ENCODE measurements at regions not wholly inside any gene's neighbourhood (a gene's known extent, or its start where the extent isn't known, plus 50 kb on each side); places are given as distances from the start of the nearest gene placed in this dataset.

GRCh38 chr15:94052711-94053110, 178.7 kb upstream of the MCTP2 start:
- Histone ChIP-seq H3K36me3 (ENCODE audit: control insufficient read depth, insufficient read depth, low read length) (no peaks in the 10 kb centered on the region), H4K20me1 (replicated peaks; ENCODE audit: control insufficient read depth, insufficient read depth, low read length) (no peaks in the 10 kb centered on the region), H3K79me2 (ENCODE audit: control insufficient read depth, insufficient read depth, low read length) (no peaks in the 10 kb centered on the region), H3K27ac (ENCODE audit: extremely low read depth, low read depth, low read length) (no peak overlapping the region), H3K4me2 (ENCODE audit: insufficient read depth, low read length) (no peak overlapping the region), H3K4me3 (no peak overlapping the region), H3K4me1 (replicated peaks in 1 of 2; ENCODE audit: control insufficient read depth in 2 of 2, insufficient read depth in 2 of 2, low read length in 2 of 2) (no peaks in the 10 kb centered on the region), H3K9ac (ENCODE audit: insufficient read depth in 1 of 2, low read depth in 2 of 2, low read length in 2 of 2) (no peak overlapping the region), H3K9me3 (replicated peaks; ENCODE audit: control insufficient read depth, insufficient read depth, low read depth, low read length) (peaks cover 3% of the 10 kb centered on the region; the same call in 1 of the 2 replicates), H3K27me3 (ENCODE audit: control insufficient read depth in 2 of 2, insufficient read depth in 2 of 2, low read length in 2 of 2) (no peaks in the 10 kb centered on the region), H2AFZ (ENCODE audit: low read depth, low read length) (no peak overlapping the region), H3K9me1 (ENCODE audit: control insufficient read depth, insufficient read depth, low read length) (no peaks in the 10 kb centered on the region)
- ATAC-seq (no peak), DNase-seq (ENCODE audit: extremely low read depth in 1 of 4, low spot score in 3 of 4) (no peak), FAIRE-seq (no peak)
- ChIA-PET POLR2A (no interaction called here), CTCF (ENCODE audit: low intra/inter-chr PET ratio) (no interaction called here)
- no peak for TF ChIP-seq SMAD2 (IDR thresholded peaks at IDR 0.05; ENCODE audit: low read depth, low read length)
- no peak for TF ChIP-seq ETS1 (conservative IDR thresholded peaks at IDR 0.05; ENCODE audit: control insufficient read depth, low read depth, low read length)
- no peak for TF ChIP-seq HMG20B (CRISPR knock-in tag; IDR thresholded peaks at IDR 0.05)
- no peak for TF ChIP-seq MEIS2 (IDR thresholded peaks at IDR 0.05; ENCODE audit: partially characterized antibody)
- no peak for TF ChIP-seq ZNF707 (CRISPR knock-in tag; conservative IDR thresholded peaks at IDR 0.05)
- no peak for TF ChIP-seq SAFB2 (IDR thresholded peaks at IDR 0.05; ENCODE audit: borderline replicate concordance, low read depth, low read length, severe bottlenecking)
- TF ChIP-seq, protein P1, sequence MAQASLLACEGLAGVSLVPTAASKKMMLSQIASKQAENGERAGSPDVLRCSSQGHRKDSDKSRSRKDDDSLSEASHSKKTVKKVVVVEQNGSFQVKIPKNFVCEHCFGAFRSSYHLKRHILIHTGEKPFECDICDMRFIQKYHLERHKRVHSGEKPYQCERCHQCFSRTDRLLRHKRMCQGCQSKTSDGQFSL (CRISPR knock-in tag; IDR thresholded peaks at IDR 0.05), result no peak
- TF ChIP-seq, protein P1 (tag; IDR thresholded peaks at IDR 0.05), result no peak
- TF ChIP-seq PTTG1 (tag; IDR thresholded peaks at IDR 0.05; ENCODE audit: low read depth), result no peak
- no peak for TF ChIP-seq KLF1 (tag; IDR thresholded peaks at IDR 0.05)
- no TSS peak for BruUV-seq (replicated peaks)
- intact Hi-C loops (cut with micrococcal nuclease), result no loop called here
- 0% methylated on average over 2 of the region's 2 CpGs for WGBS (ENCODE audit: insufficient coverage, low coverage, missing lambda C conversion rate)
- in situ Hi-C loops (cut with MboI), result no loop called here

All from K562 (cell line).